ENCODE measurements at regions not wholly inside any gene's neighbourhood (a gene's known extent, or its start where the extent isn't known, plus 50 kb on each side); places are given as distances from the start of the nearest gene placed in this dataset.

DNA sequence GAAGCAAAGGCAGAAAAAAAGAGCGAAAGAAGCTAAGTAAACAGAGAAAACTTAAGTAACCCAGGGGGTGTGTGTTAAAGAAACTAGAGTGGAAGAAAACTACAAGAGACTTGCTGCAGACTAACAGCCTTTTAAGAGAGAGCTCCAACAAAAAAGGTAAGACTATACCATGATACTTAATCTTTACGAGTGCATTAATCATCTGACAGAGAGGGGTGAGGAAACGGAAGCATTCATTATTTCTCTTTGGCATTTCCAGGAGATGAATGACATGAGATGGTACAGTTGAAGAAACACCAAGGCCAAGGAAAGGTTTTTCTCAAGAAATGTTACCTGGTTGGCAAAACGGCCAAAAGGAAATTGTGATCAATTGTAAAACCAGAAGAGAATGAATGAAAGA lies 906.8 kb downstream of the QKI start:
- no peak for TF ChIP-seq ZZZ3 (CRISPR knock-in tag; IDR thresholded peaks at IDR 0.05; ENCODE audit: borderline replicate concordance)
- TF ChIP-seq ZBTB7A (CRISPR knock-in tag; IDR thresholded peaks at IDR 0.05) = no peak
- TF ChIP-seq, protein P1, sequence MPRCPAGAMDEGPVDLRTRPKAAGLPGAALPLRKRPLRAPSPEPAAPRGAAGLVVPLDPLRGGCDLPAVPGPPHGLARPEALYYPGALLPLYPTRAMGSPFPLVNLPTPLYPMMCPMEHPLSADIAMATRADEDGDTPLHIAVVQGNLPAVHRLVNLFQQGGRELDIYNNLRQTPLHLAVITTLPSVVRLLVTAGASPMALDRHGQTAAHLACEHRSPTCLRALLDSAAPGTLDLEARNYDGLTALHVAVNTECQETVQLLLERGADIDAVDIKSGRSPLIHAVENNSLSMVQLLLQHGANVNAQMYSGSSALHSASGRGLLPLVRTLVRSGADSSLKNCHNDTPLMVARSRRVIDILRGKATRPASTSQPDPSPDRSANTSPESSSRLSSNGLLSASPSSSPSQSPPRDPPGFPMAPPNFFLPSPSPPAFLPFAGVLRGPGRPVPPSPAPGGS (CRISPR knock-in tag; IDR thresholded peaks at IDR 0.05) = no peak
- TF ChIP-seq KLF11 (CRISPR knock-in tag; IDR thresholded peaks at IDR 0.05) = no peak
- TF ChIP-seq, protein P2, sequence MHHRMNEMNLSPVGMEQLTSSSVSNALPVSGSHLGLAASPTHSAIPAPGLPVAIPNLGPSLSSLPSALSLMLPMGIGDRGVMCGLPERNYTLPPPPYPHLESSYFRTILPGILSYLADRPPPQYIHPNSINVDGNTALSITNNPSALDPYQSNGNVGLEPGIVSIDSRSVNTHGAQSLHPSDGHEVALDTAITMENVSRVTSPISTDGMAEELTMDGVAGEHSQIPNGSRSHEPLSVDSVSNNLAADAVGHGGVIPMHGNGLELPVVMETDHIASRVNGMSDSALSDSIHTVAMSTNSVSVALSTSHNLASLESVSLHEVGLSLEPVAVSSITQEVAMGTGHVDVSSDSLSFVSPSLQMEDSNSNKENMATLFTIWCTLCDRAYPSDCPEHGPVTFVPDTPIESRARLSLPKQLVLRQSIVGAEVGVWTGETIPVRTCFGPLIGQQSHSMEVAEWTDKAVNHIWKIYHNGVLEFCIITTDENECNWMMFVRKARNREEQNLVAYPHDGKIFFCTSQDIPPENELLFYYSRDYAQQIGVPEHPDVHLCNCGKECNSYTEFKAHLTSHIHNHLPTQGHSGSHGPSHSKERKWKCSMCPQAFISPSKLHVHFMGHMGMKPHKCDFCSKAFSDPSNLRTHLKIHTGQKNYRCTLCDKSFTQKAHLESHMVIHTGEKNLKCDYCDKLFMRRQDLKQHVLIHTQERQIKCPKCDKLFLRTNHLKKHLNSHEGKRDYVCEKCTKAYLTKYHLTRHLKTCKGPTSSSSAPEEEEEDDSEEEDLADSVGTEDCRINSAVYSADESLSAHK (CRISPR knock-in tag; IDR thresholded peaks at IDR 0.05; ENCODE audit: borderline replicate concordance) = no peak
- no peak for TF ChIP-seq POLR2AphosphoS5 (IDR thresholded peaks at IDR 0.05; ENCODE audit: low read depth, low read length)
- no peak for TF ChIP-seq MIER2 (CRISPR knock-in tag; IDR thresholded peaks at IDR 0.05)
- TF ChIP-seq, protein P3, sequence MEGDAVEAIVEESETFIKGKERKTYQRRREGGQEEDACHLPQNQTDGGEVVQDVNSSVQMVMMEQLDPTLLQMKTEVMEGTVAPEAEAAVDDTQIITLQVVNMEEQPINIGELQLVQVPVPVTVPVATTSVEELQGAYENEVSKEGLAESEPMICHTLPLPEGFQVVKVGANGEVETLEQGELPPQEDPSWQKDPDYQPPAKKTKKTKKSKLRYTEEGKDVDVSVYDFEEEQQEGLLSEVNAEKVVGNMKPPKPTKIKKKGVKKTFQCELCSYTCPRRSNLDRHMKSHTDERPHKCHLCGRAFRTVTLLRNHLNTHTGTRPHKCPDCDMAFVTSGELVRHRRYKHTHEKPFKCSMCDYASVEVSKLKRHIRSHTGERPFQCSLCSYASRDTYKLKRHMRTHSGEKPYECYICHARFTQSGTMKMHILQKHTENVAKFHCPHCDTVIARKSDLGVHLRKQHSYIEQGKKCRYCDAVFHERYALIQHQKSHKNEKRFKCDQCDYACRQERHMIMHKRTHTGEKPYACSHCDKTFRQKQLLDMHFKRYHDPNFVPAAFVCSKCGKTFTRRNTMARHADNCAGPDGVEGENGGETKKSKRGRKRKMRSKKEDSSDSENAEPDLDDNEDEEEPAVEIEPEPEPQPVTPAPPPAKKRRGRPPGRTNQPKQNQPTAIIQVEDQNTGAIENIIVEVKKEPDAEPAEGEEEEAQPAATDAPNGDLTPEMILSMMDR (CRISPR knock-in tag; IDR thresholded peaks at IDR 0.05) = no peak

All from HepG2 (cell line).